Astrocyte (in vitro differentiated cells and primary cell): ENCODE measurements at regions not wholly inside any gene's neighbourhood (a gene's known extent, or its start where the extent isn't known, plus 50 kb on each side); places are given as distances from the start of the nearest gene placed in this dataset.

ENCODE experiments used
- DNase-seq: peaks from one replicate; pipeline ENCODE4 v3.0.0-alpha.2; 2010; ENCODE audit warnings: low read depth
- FAIRE-seq: peaks from 2 replicates; lab custom pipeline; 2011; peaks lifted over from hg19 to GRCh38; lab: Jason Lieb, UNC
- H2AFZ ChIP-seq: 2 replicates; pipeline ENCODE4 v1.6.0; 2012; ENCODE audit warnings: low read depth, low read length, inconsistent platforms
- H3K27ac ChIP-seq: 2 replicates; pipeline ENCODE4 v1.5.1; 2011; ENCODE audit warnings: low read depth, low read length, inconsistent platforms
- H3K27me3 ChIP-seq: 2 replicates; pipeline ENCODE4 v1.6.0; 2011; ENCODE audit warnings: low read length, inconsistent platforms; ENCODE audit not compliant: insufficient read depth
- H3K36me3 ChIP-seq: 2 replicates; pipeline ENCODE4 v1.5.1; 2011; ENCODE audit warnings: low read length, inconsistent platforms; ENCODE audit not compliant: insufficient read depth
- H3K4me1 ChIP-seq: 2 replicates; pipeline ENCODE4 v1.5.1; 2011; ENCODE audit warnings: low read length, inconsistent platforms; ENCODE audit not compliant: insufficient read depth
- H3K4me2 ChIP-seq: 2 replicates; pipeline ENCODE4 v1.6.0; 2012; ENCODE audit warnings: low read length, inconsistent platforms
- H3K4me3 ChIP-seq: 2 replicates; pipeline ENCODE4 v1.5.1; 2011; ENCODE audit warnings: low read depth, mild to moderate bottlenecking, low read length, inconsistent platforms; ENCODE audit not compliant: insufficient read depth
- H3K79me2 ChIP-seq: 2 replicates; pipeline ENCODE4 v1.6.0; 2012; ENCODE audit warnings: mild to moderate bottlenecking, low read length, inconsistent platforms; ENCODE audit not compliant: insufficient read depth
- H3K9ac ChIP-seq: 2 replicates; pipeline ENCODE4 v1.6.0; 2012; ENCODE audit warnings: mild to moderate bottlenecking, low read length, inconsistent platforms
- H3K9me3 ChIP-seq: 2 replicates; pipeline ENCODE4 v1.5.1; 2012; ENCODE audit warnings: low read depth, mild to moderate bottlenecking, low read length, inconsistent platforms; ENCODE audit not compliant: insufficient read depth
- H4K20me1 ChIP-seq: 2 replicates; pipeline ENCODE4 v1.6.0; 2012; ENCODE audit warnings: low read length, inconsistent platforms; ENCODE audit not compliant: insufficient read depth
- H3K27ac Mint-ChIP-seq: one replicate; pipeline ENCODE4 v1.8.0; 2021; ENCODE audit warnings: mild to moderate bottlenecking, mixed read lengths; ENCODE audit not compliant: unreplicated experiment
- H3K27me3 Mint-ChIP-seq: one replicate; pipeline ENCODE4 v1.8.0; 2021; ENCODE audit warnings: low read depth, mixed read lengths; ENCODE audit not compliant: unreplicated experiment
- H3K36me3 Mint-ChIP-seq: one replicate; pipeline ENCODE4 v1.8.0; 2021; ENCODE audit warnings: low read depth, mixed read lengths; ENCODE audit not compliant: unreplicated experiment
- H3K4me1 Mint-ChIP-seq: one replicate; pipeline ENCODE4 v1.8.0; 2021; ENCODE audit warnings: low read depth, mixed read lengths; ENCODE audit not compliant: unreplicated experiment
- H3K4me3 Mint-ChIP-seq: one replicate; pipeline ENCODE4 v1.8.0; 2021; ENCODE audit warnings: mild to moderate bottlenecking, moderate library complexity, mixed read lengths; ENCODE audit not compliant: unreplicated experiment
- H3K9me3 Mint-ChIP-seq: one replicate; pipeline ENCODE4 v1.8.0; 2021; ENCODE audit warnings: mild to moderate bottlenecking, mixed read lengths; ENCODE audit not compliant: unreplicated experiment
- EZH2 ChIP-seq: IDR thresholded peaks from 2 replicates; pipeline ENCODE4 v1.6.1; 2012; ENCODE audit warnings: mild to moderate bottlenecking, low read length, inconsistent platforms; ENCODE audit not compliant: insufficient read depth
- TF ChIP-seq, protein P1 (sequence below): IDR thresholded peaks from 2 replicates; pipeline ENCODE4 v1.5.1; 2011; ENCODE audit warnings: low read depth, mild to moderate bottlenecking, inconsistent platforms, low read length, moderate library complexity; ENCODE audit not compliant: insufficient read depth

DNA sequence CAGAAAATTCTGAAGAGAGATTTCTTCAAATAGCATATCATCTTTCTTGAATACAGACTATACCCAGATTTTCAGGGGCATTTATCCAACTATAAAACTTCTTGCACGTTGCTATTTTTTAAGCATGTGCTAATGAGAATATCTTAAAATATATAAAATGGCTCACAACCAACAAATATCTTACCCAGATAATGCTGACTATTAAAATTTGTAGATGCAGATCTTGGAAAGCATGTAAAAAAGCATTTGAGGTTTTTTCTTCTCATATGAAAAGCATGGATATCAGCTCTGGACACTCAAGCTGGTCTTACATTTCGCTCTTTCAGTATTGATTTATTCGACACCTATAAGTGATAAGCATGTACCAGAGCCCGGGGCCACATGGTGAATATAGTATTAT is 1187.7 kb upstream of the ADGRL4 start:
- no peaks in the 10 kb centered on the region for H3K9me3 ChIP-seq
- no peak overlapping the region for H3K27ac ChIP-seq
- H3K9ac ChIP-seq = no peak overlapping the region
- TF ChIP-seq, protein P1, sequence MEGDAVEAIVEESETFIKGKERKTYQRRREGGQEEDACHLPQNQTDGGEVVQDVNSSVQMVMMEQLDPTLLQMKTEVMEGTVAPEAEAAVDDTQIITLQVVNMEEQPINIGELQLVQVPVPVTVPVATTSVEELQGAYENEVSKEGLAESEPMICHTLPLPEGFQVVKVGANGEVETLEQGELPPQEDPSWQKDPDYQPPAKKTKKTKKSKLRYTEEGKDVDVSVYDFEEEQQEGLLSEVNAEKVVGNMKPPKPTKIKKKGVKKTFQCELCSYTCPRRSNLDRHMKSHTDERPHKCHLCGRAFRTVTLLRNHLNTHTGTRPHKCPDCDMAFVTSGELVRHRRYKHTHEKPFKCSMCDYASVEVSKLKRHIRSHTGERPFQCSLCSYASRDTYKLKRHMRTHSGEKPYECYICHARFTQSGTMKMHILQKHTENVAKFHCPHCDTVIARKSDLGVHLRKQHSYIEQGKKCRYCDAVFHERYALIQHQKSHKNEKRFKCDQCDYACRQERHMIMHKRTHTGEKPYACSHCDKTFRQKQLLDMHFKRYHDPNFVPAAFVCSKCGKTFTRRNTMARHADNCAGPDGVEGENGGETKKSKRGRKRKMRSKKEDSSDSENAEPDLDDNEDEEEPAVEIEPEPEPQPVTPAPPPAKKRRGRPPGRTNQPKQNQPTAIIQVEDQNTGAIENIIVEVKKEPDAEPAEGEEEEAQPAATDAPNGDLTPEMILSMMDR = no peak
- TF ChIP-seq EZH2 = no peak
- Mint-ChIP-seq H3K27ac (no peak overlapping the region), H3K27me3 (no peaks in the 10 kb centered on the region), H3K36me3 (no peaks in the 10 kb centered on the region), H3K4me3 (no peak overlapping the region), H3K4me1 (no peaks in the 10 kb centered on the region), H3K9me3 (no peaks in the 10 kb centered on the region)
- H3K4me1 ChIP-seq = no peaks in the 10 kb centered on the region
- no peak overlapping the region for H3K4me3 ChIP-seq
- no peak overlapping the region for H3K4me2 ChIP-seq
- no peaks in the 10 kb centered on the region for H3K27me3 ChIP-seq
- no peaks in the 10 kb centered on the region for H4K20me1 ChIP-seq
- DNase-seq (no peak), FAIRE-seq (no peak)
- H3K79me2 ChIP-seq = no peaks in the 10 kb centered on the region
- no peak overlapping the region for H2AFZ ChIP-seq
- no peaks in the 10 kb centered on the region for H3K36me3 ChIP-seq

DNA sequence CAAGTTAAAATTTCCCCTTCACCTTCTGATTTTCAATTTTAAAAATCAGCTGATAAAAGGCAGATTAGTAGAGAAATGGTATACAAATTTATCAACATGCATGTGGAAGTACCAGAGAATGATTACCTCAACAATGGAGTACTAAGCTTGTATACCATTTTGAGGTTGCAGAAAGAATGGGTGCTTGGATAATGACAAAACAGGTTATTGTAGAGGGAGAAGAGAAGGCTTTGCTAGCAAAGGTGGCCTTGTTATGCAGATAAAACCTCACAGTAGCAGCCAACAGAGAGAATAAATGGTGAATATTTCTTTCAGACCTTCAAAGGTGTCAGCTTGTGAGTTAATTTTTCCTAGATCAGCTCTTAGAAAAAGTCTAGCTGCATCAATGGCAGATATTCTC is 1174.9 kb upstream of the ADGRL4 start:
- Mint-ChIP-seq H3K36me3 (no peaks in the 10 kb centered on the region), H3K9me3 (no peaks in the 10 kb centered on the region), H3K27ac (no peak overlapping the region), H3K4me3 (no peak overlapping the region), H3K27me3 (no peaks in the 10 kb centered on the region), H3K4me1 (peaks cover 2% of the 10 kb centered on the region)
- Histone ChIP-seq H2AFZ (no peak overlapping the region), H4K20me1 (no peaks in the 10 kb centered on the region), H3K4me3 (no peak overlapping the region), H3K4me1 (no peaks in the 10 kb centered on the region), H3K9ac (no peak overlapping the region), H3K79me2 (no peaks in the 10 kb centered on the region), H3K36me3 (no peaks in the 10 kb centered on the region), H3K9me3 (no peaks in the 10 kb centered on the region), H3K4me2 (no peak overlapping the region), H3K27me3 (no peaks in the 10 kb centered on the region), H3K27ac (no peak overlapping the region)
- no peak for DNase-seq
- no peak for TF ChIP-seq EZH2
- TF ChIP-seq, protein P1 = no peak
- FAIRE-seq = no peak

GRCh38 chr1:80171631-80172030 is 1165.1 kb upstream of the ADGRL4 start:
- Histone ChIP-seq H3K27me3 (no peaks in the 10 kb centered on the region), H2AFZ (no peak overlapping the region), H3K4me2 (no peak overlapping the region), H3K27ac (no peak overlapping the region), H3K79me2 (no peaks in the 10 kb centered on the region), H3K4me3 (no peak overlapping the region), H3K9ac (no peak overlapping the region), H3K36me3 (no peaks in the 10 kb centered on the region), H3K4me1 (no peaks in the 10 kb centered on the region), H4K20me1 (no peaks in the 10 kb centered on the region), H3K9me3 (no peaks in the 10 kb centered on the region)
- no peak for FAIRE-seq
- Mint-ChIP-seq H3K36me3 (no peaks in the 10 kb centered on the region), H3K27ac (no peak overlapping the region), H3K9me3 (no peaks in the 10 kb centered on the region), H3K4me3 (no peak overlapping the region), H3K4me1 (no peaks in the 10 kb centered on the region), H3K27me3 (no peaks in the 10 kb centered on the region)
- TF ChIP-seq, protein P1 = no peak
- TF ChIP-seq EZH2 = no peak
- no peak for DNase-seq
